ENCODE measurements at regions not wholly inside any gene's neighbourhood (a gene's known extent, or its start where the extent isn't known, plus 50 kb on each side); places are given as distances from the start of the nearest gene placed in this dataset.

DNA sequence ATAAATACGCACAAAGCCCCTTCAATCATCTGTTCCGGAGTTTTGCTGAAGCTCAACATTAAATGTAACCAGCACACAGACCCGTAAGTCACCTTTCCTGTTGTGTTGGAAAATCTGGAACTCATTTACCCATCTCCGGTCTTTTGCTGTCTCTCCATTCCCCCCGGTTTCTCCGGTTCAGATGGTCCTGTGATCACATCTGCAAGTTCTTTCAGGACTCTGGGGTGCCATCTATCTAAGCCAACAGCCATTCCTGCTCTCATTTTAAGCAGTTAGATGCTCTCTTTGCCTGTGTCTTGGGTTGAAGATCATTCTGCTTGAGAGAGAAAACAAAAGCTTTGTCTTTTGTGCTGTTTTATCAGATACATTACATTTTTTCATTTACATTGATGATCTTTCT is 91.7 kb upstream of the TGIF1 start:
- no peak for TF ChIP-seq CTCF (IDR thresholded peaks at IDR 0.05; ENCODE audit: extremely low read depth in 1 of 2, insufficient read depth in 1 of 2, low read depth in 1 of 2, low read length in 2 of 2)
- no peak for TF ChIP-seq POLR2AphosphoS5 (IDR thresholded peaks at IDR 0.05; ENCODE audit: insufficient read depth, low read depth, low read length)
- TF ChIP-seq POLR2A (IDR thresholded peaks at IDR 0.05; ENCODE audit: low read depth, low read length): no peak
- TF ChIP-seq EZH2 (IDR thresholded peaks at IDR 0.05; ENCODE audit: borderline replicate concordance, low read depth, low read length, severe bottlenecking): no peak
- TF ChIP-seq, protein P1, sequence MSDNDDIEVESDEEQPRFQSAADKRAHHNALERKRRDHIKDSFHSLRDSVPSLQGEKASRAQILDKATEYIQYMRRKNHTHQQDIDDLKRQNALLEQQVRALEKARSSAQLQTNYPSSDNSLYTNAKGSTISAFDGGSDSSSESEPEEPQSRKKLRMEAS (IDR thresholded peaks at IDR 0.05; ENCODE audit: insufficient read depth, insufficient read length): no peak
- no peak for TF ChIP-seq MYC (IDR thresholded peaks at IDR 0.05; ENCODE audit: low read depth, low read length)
- TF ChIP-seq JUN (IDR thresholded peaks at IDR 0.05; ENCODE audit: borderline replicate concordance, insufficient read depth, insufficient read length, low read depth): no peak
- no peak for TF ChIP-seq GATA2 (IDR thresholded peaks at IDR 0.05; ENCODE audit: insufficient read depth, insufficient read length, low read depth, low read length)
- TF ChIP-seq FOS (IDR thresholded peaks at IDR 0.05; ENCODE audit: borderline replicate concordance, insufficient read depth, low read length): no peak
